Activated naive CD8-positive, alpha-beta T cell treated with anti-CD3 and anti-CD28 coated beads for 36 hours (primary cell): ENCODE measurements at regions not wholly inside any gene's neighbourhood (a gene's known extent, or its start where the extent isn't known, plus 50 kb on each side); places are given as distances from the start of the nearest gene placed in this dataset.

Source experiments
- DNase-seq: peaks from one replicate; pipeline ENCODE4 v3.0.0; 2021
- H3K27ac Mint-ChIP-seq: one replicate; pipeline ENCODE4 v1.8.0; 2022; ENCODE audit warnings: mild to moderate bottlenecking, moderate library complexity, mixed read lengths
- H3K27me3 Mint-ChIP-seq: one replicate; pipeline ENCODE4 v1.8.0; 2022; ENCODE audit warnings: mild to moderate bottlenecking, mixed read lengths
- H3K36me3 Mint-ChIP-seq: one replicate; pipeline ENCODE4 v1.8.0; 2021; ENCODE audit warnings: mild to moderate bottlenecking, mixed read lengths
- H3K4me1 Mint-ChIP-seq: one replicate; pipeline ENCODE4 v1.8.0; 2021; ENCODE audit warnings: mixed read lengths
- H3K4me3 Mint-ChIP-seq: one replicate; pipeline ENCODE4 v1.8.0; 2022; ENCODE audit warnings: mild to moderate bottlenecking, moderate library complexity, mixed read lengths
- H3K9me3 Mint-ChIP-seq: one replicate; pipeline ENCODE4 v1.8.0; 2022; ENCODE audit warnings: mixed read lengths

- H3K36me3 Mint-ChIP-seq, result no peaks in the 10 kb centered on the region
- no peak overlapping the region for H3K27ac Mint-ChIP-seq
- no peak for DNase-seq
- no peak overlapping the region for H3K4me3 Mint-ChIP-seq
- H3K9me3 Mint-ChIP-seq, result no peaks in the 10 kb centered on the region
- no peaks in the 10 kb centered on the region for H3K4me1 Mint-ChIP-seq
- H3K27me3 Mint-ChIP-seq, result no peaks in the 10 kb centered on the region
Observed at GRCh38 chr2:106609780-106610179, 122.6 kb downstream of the CD8B2 start.

- H3K36me3 Mint-ChIP-seq, result no peaks in the 10 kb centered on the region
- peaks cover 6% of the 10 kb centered on the region for H3K27me3 Mint-ChIP-seq
- H3K9me3 Mint-ChIP-seq, result no peaks in the 10 kb centered on the region
- no peaks in the 10 kb centered on the region for H3K4me1 Mint-ChIP-seq
- no peak for DNase-seq
- H3K4me3 Mint-ChIP-seq, result no peak overlapping the region
- H3K27ac Mint-ChIP-seq, result no peak overlapping the region
Observed at GRCh38 chr2:106614511-106615291, 127.5 kb downstream of the CD8B2 start.

GRCh38 chr2:106618614-106619013 lies 131.4 kb downstream of the CD8B2 start:
- Mint-ChIP-seq H3K4me3 (no peak overlapping the region), H3K27ac (no peak overlapping the region), H3K36me3 (no peaks in the 10 kb centered on the region), H3K4me1 (no peaks in the 10 kb centered on the region), H3K27me3 (peaks cover 16% of the 10 kb centered on the region), H3K9me3 (no peaks in the 10 kb centered on the region)
- DNase-seq, result no peak

- Mint-ChIP-seq H3K27me3 (peaks cover 36% of the 10 kb centered on the region), H3K27ac (no peak overlapping the region), H3K4me1 (no peaks in the 10 kb centered on the region), H3K4me3 (no peak overlapping the region), H3K9me3 (no peaks in the 10 kb centered on the region), H3K36me3 (no peaks in the 10 kb centered on the region)
- no peak for DNase-seq
Observed at GRCh38 chr2:106623456-106623855, 136.3 kb downstream of the CD8B2 start.

GRCh38 chr2:106624787-106625380 lies 137.7 kb downstream of the CD8B2 start:
- Mint-ChIP-seq H3K9me3 (no peaks in the 10 kb centered on the region), H3K4me1 (no peaks in the 10 kb centered on the region), H3K4me3 (no peak overlapping the region), H3K27ac (no peak overlapping the region), H3K36me3 (no peaks in the 10 kb centered on the region), H3K27me3 (peaks cover 32% of the 10 kb centered on the region)
- no peak for DNase-seq

GRCh38 chr2:106628377-106628776 lies 141.2 kb downstream of the CD8B2 start:
- Mint-ChIP-seq H3K36me3 (no peaks in the 10 kb centered on the region), H3K4me3 (no peak overlapping the region), H3K27ac (no peak overlapping the region)

GRCh38 chr2:106629981-106630380 lies 142.8 kb downstream of the CD8B2 start:
- no peak overlapping the region for H3K27ac Mint-ChIP-seq
- DNase-seq, result no peak
- no peak overlapping the region for H3K4me3 Mint-ChIP-seq
- H3K9me3 Mint-ChIP-seq, result no peaks in the 10 kb centered on the region
- no peaks in the 10 kb centered on the region for H3K36me3 Mint-ChIP-seq
- peaks cover 22% of the 10 kb centered on the region for H3K27me3 Mint-ChIP-seq
- no peaks in the 10 kb centered on the region for H3K4me1 Mint-ChIP-seq

More at GRCh38 chr2:106628377-106628776, 141.2 kb downstream of the CD8B2 start:
- DNase-seq, result no peak
- no peaks in the 10 kb centered on the region for H3K4me1 Mint-ChIP-seq
- peaks cover 31% of the 10 kb centered on the region for H3K27me3 Mint-ChIP-seq
- no peaks in the 10 kb centered on the region for H3K9me3 Mint-ChIP-seq

GRCh38 chr2:106631281-106631680 lies 144.1 kb downstream of the CD8B2 start:
- Mint-ChIP-seq H3K27ac (no peak overlapping the region), H3K9me3 (no peaks in the 10 kb centered on the region), H3K4me1 (no peaks in the 10 kb centered on the region), H3K36me3 (no peaks in the 10 kb centered on the region), H3K4me3 (no peak overlapping the region), H3K27me3 (peaks cover 13% of the 10 kb centered on the region)
- DNase-seq, result no peak

GRCh38 chr2:106638043-106638442 lies 150.9 kb downstream of the CD8B2 start:
- Mint-ChIP-seq H3K4me1 (no peaks in the 10 kb centered on the region), H3K27ac (no peak overlapping the region), H3K4me3 (no peak overlapping the region), H3K9me3 (no peaks in the 10 kb centered on the region), H3K27me3 (peaks cover 2% of the 10 kb centered on the region), H3K36me3 (no peaks in the 10 kb centered on the region)
- no peak for DNase-seq

GRCh38 chr2:106638580-106638979 lies 151.4 kb downstream of the CD8B2 start:
- H3K27me3 Mint-ChIP-seq, result no peaks in the 10 kb centered on the region
- H3K4me3 Mint-ChIP-seq, result no peak overlapping the region
- no peak for DNase-seq
- H3K9me3 Mint-ChIP-seq, result no peaks in the 10 kb centered on the region
- no peaks in the 10 kb centered on the region for H3K4me1 Mint-ChIP-seq
- no peak overlapping the region for H3K27ac Mint-ChIP-seq
- no peaks in the 10 kb centered on the region for H3K36me3 Mint-ChIP-seq

GRCh38 chr2:106642679-106643078 lies 155.5 kb downstream of the CD8B2 start:
- no peaks in the 10 kb centered on the region for H3K27me3 Mint-ChIP-seq
- no peak for DNase-seq
- H3K9me3 Mint-ChIP-seq, result no peaks in the 10 kb centered on the region
- no peak overlapping the region for H3K27ac Mint-ChIP-seq
- H3K36me3 Mint-ChIP-seq, result no peaks in the 10 kb centered on the region
- H3K4me1 Mint-ChIP-seq, result no peaks in the 10 kb centered on the region
- no peak overlapping the region for H3K4me3 Mint-ChIP-seq

- Mint-ChIP-seq H3K27me3 (no peaks in the 10 kb centered on the region), H3K27ac (no peak overlapping the region), H3K4me3 (no peak overlapping the region), H3K9me3 (no peaks in the 10 kb centered on the region), H3K4me1 (no peaks in the 10 kb centered on the region), H3K36me3 (no peaks in the 10 kb centered on the region)
- no peak for DNase-seq
Observed at GRCh38 chr2:106644623-106645022, 157.5 kb downstream of the CD8B2 start.

GRCh38 chr2:106646605-106647004 lies 159.4 kb downstream of the CD8B2 start:
- no peak overlapping the region for H3K27ac Mint-ChIP-seq
- H3K27me3 Mint-ChIP-seq, result no peaks in the 10 kb centered on the region
- no peak overlapping the region for H3K4me3 Mint-ChIP-seq
- no peaks in the 10 kb centered on the region for H3K36me3 Mint-ChIP-seq
- H3K9me3 Mint-ChIP-seq, result no peaks in the 10 kb centered on the region
- DNase-seq, result no peak
- no peaks in the 10 kb centered on the region for H3K4me1 Mint-ChIP-seq

GRCh38 chr2:106649306-106649705 lies 162.1 kb downstream of the CD8B2 start:
- no peak for DNase-seq
- Mint-ChIP-seq H3K4me1 (no peaks in the 10 kb centered on the region), H3K27ac (no peak overlapping the region), H3K9me3 (no peaks in the 10 kb centered on the region), H3K4me3 (no peak overlapping the region), H3K27me3 (peaks cover 8% of the 10 kb centered on the region), H3K36me3 (no peaks in the 10 kb centered on the region)

GRCh38 chr2:106653465-106653864 lies 166.3 kb downstream of the CD8B2 start:
- no peaks in the 10 kb centered on the region for H3K4me1 Mint-ChIP-seq
- peaks cover 8% of the 10 kb centered on the region for H3K27me3 Mint-ChIP-seq
- no peak overlapping the region for H3K27ac Mint-ChIP-seq
- peaks cover 7% of the 10 kb centered on the region for H3K9me3 Mint-ChIP-seq
- DNase-seq, result no peak
- no peak overlapping the region for H3K4me3 Mint-ChIP-seq
- no peaks in the 10 kb centered on the region for H3K36me3 Mint-ChIP-seq

- H3K4me1 Mint-ChIP-seq, result no peaks in the 10 kb centered on the region
Observed at GRCh38 chr2:106658616-106659015, 171.5 kb downstream of the CD8B2 start.

More at GRCh38 chr2:106658616-106659015, 171.5 kb downstream of the CD8B2 start:
- Mint-ChIP-seq H3K27me3 (peaks cover 4% of the 10 kb centered on the region), H3K9me3 (peaks cover 7% of the 10 kb centered on the region), H3K4me3 (no peak overlapping the region), H3K36me3 (no peaks in the 10 kb centered on the region), H3K27ac (no peak overlapping the region)
- no peak for DNase-seq
